GM19035 (cell line): ENCODE measurements at regions not wholly inside any gene's neighbourhood (a gene's known extent, or its start where the extent isn't known, plus 50 kb on each side); places are given as distances from the start of the nearest gene placed in this dataset.
"Not testable (repeated sequence)": the region's sequence is repeated elsewhere in the genome, so short reads cannot be mapped to it uniquely, and the experiment has no call there.

Source experiments
- ATAC-seq: cut with Tn5 transposase; IDR thresholded peaks from one replicate; pipeline ENCODE4 v1.9.1; 2021; ENCODE audit not compliant: unreplicated experiment

GRCh38 chr14:71752111-71752738 lies 180.0 kb upstream of the RGS6 start:
- no peak for ATAC-seq

- ATAC-seq: no peak
Observed at GRCh38 chr14:71753126-71753830, 179.0 kb upstream of the RGS6 start.

DNA sequence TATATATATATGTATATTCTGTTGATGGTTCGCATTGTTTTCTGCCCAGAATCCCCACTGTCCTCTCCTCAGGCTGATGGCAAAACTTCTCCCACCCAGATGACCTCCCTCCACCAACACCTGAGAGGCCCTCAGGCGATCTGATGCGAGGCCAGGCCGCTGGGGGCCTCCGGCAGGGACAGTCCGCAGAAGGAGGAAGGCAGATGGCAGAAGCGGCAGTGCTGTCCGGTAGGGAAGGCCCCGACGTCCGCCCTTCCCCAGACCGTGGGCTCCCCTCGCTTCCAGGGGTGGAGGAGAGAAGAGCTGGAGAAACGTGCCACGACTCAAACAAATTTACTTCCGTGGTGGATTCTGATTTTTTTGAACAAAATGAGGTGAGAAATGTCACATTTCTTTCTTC lies 178.3 kb upstream of the RGS6 start:
- no peak for ATAC-seq

- ATAC-seq: no peak
Observed at GRCh38 chr14:71754422-71755095, 177.7 kb upstream of the RGS6 start.

GRCh38 chr14:71758229-71758951 lies 173.8 kb upstream of the RGS6 start:
- no peak for ATAC-seq

GRCh38 chr14:71762575-71762974 lies 169.7 kb upstream of the RGS6 start:
- no peak for ATAC-seq

GRCh38 chr14:71764701-71765382 lies 167.4 kb upstream of the RGS6 start:
- ATAC-seq: no peak

DNA sequence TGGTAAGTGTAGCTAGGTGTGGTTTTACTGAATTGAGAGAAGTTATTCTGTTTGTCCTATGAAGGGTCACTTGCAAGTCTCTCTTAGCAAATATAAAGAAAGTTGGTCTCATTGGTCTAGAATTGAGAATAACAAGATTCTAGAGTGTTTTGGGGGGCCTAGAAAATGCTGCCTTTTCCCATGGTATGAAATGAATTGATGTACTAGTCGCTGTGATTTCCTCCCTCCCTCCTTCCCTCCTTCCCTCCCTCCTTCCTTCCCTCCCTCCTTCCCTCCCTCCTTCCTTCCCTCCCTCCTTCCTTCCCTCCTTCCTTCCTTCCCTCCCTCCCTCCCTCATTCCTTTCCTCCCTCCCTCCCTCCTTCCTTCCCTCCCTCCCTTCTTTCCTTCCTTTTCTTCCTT lies 166.7 kb upstream of the RGS6 start:
- ATAC-seq: no peak

GRCh38 chr14:71770431-71770830 lies 161.8 kb upstream of the RGS6 start:
- ATAC-seq: no peak

GRCh38 chr14:71771421-71771820 lies 160.8 kb upstream of the RGS6 start:
- ATAC-seq: not testable (repeated sequence)

DNA sequence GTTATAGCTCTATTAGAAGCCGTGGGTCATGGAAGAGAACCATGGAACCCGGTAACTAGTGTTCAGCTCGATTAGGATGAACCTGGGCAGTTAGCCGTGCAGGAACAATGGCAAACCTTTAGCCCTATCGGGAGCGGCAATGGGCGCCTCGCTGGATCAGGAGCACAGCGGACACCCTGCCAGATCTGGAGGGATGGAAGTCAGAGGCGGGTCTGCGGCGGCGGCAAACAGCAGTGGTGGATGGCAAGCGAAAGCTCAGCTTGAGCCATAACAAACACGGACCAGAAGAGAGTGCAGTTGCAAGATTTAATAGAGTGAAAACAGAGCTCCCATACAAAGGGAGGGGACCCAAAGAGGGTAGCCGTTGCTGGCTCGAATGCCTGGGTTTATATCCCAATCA lies 160.2 kb upstream of the RGS6 start:
- ATAC-seq: not testable (repeated sequence)

DNA sequence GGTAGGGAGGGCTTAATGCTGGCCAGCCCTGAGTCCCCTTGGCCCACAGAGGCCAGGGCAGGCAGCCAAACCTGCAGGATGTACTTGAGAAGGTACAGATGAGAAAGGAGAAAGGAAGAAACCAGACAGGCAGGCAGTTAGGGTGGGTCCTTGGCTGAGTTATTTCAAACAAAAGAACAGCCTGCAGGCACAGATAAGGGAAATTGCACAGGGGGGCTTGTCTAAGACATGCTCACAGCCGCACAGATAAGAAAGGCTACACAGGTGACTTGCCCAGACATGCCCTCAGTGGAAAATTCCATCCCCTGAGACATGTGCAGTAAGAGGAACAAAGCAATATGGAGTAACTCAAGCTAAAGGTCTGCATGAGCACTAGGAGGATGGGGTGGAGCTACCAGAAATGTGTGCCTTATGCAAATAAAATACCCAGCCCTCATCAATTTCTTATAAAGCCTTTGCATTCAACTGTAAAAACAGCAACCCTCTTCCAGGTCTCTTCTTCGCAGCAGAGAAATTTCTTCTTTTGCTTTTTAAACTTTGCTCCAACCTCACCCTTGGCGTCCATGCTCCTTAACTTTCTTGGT lies 158.2 kb upstream of the RGS6 start:
- ATAC-seq: no peak

- ATAC-seq: no peak
Observed at GRCh38 chr14:71776471-71777360, 155.5 kb upstream of the RGS6 start.

DNA sequence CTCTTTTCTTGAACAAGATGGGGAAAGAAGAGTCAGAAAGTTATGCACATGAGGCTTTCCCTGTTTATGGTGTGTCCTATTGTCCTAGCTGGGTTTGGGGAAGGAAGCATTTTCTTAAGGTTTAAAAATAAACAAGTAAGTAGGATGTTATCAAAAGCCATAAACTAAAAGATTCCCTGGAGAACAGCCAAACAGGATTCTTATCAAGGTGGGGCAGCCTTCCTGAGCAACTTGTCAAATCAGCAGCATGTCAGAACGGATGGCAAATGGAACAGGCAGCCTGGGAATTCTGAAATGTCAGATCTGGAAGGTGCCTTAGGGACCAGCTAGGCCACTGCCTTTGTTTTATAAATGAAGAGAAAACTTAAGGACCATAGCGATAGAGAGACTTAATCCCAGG lies 152.2 kb upstream of the RGS6 start:
- ATAC-seq: no peak

GRCh38 chr14:71780822-71781221 lies 151.4 kb upstream of the RGS6 start:
- ATAC-seq: no peak

DNA sequence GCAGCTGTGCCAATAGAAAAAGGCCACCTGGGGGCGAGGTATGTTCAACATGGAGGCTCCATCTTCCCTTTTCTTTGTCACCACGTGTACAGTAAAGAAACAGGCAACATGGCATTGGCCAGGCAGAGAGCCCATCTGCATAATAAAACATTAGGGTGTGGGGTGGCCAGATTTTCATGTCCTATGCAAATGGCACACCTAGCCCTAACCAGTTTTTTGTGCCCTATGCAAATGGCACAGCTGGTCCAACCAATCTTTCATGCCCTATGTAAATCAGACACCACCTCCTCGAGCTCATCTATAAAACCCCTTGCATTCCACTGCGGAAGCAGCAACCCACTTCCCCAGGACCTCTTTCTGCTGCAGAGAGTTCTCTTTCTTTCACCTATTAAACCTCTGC lies 149.1 kb upstream of the RGS6 start:
- ATAC-seq: no peak

DNA sequence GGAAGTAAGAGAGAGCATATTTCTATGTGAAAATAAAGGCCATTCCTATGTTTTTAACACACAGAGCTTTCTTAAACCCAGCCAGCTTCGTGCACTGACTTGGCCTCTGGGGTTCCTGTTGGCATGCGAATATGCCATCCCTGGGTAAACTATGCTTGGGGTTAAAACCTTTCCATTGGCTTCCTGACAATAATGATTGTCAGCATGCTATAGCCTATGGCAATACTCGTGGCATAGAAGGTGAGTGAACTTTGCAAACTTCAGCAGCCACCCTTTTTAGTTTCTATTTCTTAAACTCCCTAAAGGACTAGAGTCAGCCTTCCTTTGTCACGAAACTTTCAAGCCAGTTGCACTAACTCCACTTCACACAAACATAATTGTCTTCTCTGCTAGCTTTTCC lies 148.4 kb upstream of the RGS6 start:
- no peak for ATAC-seq

DNA sequence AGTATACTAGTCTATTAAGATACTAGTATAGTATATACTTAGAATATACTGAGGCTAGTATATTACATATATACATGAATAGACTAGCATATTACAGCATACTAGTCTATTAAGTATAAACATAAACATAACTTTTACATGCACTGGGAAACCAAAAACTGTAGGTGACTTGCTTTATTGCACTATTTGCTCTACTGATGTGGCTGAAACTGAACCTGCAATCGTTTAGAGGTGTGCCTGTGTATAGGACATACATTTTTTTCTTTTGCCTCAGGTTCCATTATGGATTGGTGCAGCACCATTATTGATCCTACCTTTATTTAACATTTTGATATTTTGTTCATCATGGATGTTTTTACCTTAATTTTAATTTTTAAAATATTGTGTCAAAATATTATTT lies 143.2 kb upstream of the RGS6 start:
- ATAC-seq: no peak

DNA sequence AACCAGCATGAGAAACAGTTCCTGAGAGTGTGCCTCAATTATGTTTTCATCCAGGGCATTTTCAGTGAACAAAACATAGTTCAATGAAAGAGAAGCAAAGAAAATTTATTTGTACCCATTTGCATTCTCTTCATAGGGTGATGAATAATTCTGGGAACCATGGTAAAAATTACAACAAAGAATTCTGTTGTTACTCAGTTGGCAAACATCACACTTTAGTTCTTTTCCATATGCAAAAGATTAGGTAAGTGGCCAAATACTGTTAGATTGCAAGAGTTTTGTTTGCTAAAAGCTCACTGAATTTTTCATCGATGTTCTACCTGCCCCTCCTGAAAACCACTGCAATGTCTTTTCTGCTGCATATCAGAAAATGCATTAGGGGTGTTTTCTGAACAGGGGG lies 132.4 kb upstream of the RGS6 start:
- ATAC-seq: no peak

- no peak for ATAC-seq
Observed at GRCh38 chr14:71800878-71801277, 131.4 kb upstream of the RGS6 start.
